Retina (tissue), 1 donor: ENCODE measurements at regions not wholly inside any gene's neighbourhood (a gene's known extent, or its start where the extent isn't known, plus 50 kb on each side); places are given as distances from the start of the nearest gene placed in this dataset.

Source experiments
- DNase-seq: peaks from one replicate; pipeline ENCODE4 v3.0.0-alpha.2; 2016

- DNase-seq: no peak
These were observed 61.4 kb downstream of the TM2D3 start for GRCh38 chr15:101590785-101591184.

- no peak for DNase-seq
These were observed 68.9 kb downstream of the TM2D3 start for GRCh38 chr15:101583284-101583683.

DNA sequence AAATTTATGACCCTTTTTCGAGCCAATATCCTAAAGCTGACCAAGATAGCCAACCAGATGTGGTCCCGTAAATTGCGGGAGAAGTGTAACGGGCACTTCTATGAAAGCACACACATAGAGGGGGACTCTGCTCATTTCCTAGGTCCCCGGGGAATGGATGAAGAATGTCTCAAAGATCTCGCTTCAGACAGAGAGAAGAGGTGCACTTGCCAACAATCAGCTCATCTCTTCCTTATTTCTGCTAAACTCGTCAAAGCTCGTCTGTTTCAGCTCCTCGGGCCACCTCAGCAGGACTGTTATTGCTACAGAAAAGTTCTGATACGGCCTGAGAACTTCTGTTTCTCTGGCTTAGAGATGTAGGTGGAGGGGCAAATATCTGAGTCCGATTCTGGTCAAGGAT, 71.8 kb downstream of the TM2D3 start:
- DNase-seq: no peak

GRCh38 chr15:101579631-101580163, 72.5 kb downstream of the TM2D3 start:
- no peak for DNase-seq

- DNase-seq: peak; percentile 19
These were observed 73.7 kb downstream of the TM2D3 start for GRCh38 chr15:101578443-101578894.

- no peak for DNase-seq
These were observed 78.2 kb downstream of the TM2D3 start for GRCh38 chr15:101573951-101574350.

DNA sequence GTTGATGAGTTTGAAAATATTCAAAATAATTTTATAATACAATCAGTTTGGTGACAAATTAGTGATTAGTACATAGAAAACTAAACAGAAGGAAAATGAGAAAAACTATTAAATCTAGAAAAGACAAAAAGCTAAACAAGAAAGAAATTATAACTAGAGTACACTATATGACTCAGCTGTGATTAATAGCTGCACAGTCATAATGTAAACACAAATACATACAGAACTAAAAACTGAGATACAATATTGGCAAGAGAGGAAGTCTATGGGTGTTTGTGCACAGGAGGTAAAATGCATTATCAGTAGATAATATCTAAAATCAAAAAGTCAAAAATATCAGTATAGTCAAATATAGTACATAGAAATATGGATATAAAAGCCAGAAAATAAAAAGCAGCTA, 80.7 kb upstream of the PCSK6 start:
- DNase-seq: no peak

- DNase-seq: no peak
These were observed 79.5 kb upstream of the PCSK6 start for GRCh38 chr15:101568821-101569555.

- no peak for DNase-seq
These were observed 78.8 kb upstream of the PCSK6 start for GRCh38 chr15:101568309-101568708.

DNA sequence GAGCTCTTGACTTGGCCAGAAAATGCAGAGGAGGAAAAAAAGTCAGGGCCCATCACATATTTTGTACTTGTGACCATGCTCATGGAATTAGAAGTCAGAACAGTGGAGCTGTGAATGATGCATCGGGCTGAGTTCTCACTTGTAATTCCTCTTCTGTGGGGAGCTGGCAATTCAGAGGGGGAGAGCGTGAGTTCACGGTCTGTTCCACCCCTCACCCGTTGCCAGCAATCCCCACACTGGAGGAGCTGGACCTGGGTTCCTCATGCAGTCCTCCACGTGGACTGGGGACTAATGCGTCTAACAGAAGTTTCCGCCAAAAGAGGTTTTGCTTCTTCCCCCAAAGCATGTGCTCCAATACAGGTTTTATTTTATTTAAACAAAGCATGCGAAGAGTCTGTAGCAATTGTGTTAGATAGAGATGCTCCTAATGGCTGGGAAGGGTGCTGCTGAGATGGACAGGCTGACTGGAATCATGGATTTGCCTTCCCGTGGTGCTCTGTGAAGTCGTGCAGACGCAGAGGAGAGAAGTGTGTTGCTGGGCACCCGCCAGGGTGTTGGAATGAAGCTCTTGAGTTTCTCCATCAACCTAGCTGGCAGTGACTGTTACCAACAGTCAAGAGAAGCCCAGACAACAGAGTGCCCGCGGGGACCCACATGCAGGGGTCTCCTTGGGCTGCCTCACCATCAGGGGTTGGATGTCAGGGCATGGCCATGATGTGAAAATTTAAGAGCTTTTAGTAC, 77.4 kb upstream of the PCSK6 start:
- DNase-seq: no peak

DNA sequence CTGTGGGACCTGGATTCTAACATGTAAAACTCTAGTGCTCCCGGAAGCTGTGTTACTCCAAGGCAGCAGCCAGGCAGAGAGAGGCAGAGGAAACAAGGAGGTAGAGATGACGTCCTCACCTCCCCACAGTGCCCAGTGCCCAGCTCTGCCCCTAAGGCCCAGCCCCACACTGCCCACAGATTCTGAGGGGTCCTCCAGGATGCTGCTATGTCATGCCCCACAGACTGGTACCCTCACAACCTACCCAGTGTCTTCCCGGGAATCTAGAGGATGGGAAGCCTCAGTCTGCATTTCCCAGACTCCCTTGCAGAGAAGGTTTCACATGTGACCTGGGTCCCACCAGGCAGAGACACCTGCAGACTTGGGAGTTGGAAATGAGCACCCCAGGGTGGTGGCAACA, 75.9 kb upstream of the PCSK6 start:
- no peak for DNase-seq

DNA sequence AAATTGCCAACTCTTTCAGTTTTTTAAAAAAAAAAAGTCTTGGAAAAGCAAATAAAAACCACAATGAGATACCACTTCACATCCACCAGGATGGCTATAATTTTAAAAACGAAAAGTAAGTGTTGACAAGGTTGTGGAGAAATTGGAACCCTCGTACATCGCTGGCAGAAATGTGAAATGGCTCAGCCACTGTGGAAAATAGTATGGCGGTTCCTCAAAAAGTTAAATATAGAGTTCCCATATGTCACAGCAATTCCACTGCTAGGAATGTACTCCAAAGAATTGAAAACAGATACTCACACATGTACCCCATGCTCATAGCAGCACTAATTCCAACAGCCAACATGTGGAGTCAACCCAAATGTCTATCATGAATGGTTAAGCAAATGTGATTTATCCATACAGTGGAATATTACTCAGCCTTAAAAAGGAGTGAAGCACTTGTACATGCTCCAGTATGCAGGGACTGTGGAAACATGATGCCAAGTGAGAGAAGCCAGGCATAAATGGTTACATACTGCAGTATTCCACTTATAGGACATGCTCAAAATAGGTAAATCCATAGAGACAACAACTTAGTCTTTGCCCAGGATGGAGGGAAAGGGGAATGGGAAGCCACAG, 73.8 kb upstream of the PCSK6 start:
- no peak for DNase-seq

- DNase-seq: no peak
These were observed 73.0 kb upstream of the PCSK6 start for GRCh38 chr15:101562428-101563059.

- no peak for DNase-seq
These were observed 72.0 kb upstream of the PCSK6 start for GRCh38 chr15:101561584-101561906.

DNA sequence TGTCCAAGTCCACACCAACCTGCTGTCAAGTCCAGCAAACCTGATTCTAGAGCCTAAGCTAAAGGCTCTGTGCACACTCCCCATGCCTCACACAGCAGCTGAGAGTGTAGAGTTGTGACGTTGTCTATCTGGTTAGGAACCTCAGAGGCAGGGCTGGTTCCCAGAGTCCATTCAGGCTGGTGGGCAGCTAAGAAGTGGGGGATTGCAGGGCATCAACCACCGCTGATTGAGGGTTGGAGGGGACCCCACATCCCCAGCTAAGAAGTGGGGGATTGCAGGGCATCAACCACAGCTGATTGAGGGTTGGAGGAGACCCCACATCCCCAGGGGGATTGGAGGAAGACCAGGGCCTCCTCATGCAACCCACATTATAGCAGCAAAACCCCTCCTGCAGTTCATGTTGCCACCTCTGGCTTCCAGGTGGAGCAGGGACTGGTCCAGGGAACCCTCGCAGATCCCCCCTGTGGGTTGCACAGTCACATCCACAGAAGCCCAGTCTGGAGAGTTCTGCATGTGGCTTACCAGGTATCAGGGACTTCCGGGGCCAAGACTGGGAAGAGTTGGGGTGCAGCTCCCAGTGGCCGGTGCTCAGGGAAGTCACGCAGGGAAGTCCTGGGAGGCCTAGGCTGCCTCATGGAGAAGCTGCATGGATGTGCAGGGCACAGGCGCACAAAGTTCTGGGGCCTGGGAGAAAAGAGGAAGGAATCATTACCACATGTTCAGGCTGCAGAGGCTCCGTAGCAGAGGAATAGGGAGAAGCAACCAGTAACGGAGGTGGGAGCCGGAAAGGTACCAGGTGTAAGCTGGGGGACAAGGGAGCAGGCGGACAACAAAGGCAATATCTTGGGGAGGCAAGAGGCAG, 71.4 kb upstream of the PCSK6 start:
- DNase-seq: no peak

DNA sequence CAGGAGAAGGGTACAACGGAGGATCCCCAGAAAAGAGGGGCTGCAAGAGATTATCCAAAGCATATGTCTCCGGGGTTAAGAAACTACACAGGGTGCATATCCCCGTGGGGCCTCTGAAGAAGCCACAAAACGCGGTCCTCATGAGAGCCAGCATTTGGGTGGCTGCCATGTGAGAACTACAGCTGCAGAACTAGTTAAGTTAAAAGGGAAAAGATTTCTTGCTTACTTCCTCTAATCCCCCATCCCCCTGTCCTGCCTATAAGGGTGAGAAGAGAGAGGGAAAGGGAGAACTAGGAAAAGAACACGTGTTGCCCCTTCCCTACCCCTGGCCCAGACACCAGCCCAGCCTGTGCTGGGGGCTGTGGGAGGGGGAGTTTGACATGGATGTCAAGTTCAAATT, 70.4 kb upstream of the PCSK6 start:
- no peak for DNase-seq

DNA sequence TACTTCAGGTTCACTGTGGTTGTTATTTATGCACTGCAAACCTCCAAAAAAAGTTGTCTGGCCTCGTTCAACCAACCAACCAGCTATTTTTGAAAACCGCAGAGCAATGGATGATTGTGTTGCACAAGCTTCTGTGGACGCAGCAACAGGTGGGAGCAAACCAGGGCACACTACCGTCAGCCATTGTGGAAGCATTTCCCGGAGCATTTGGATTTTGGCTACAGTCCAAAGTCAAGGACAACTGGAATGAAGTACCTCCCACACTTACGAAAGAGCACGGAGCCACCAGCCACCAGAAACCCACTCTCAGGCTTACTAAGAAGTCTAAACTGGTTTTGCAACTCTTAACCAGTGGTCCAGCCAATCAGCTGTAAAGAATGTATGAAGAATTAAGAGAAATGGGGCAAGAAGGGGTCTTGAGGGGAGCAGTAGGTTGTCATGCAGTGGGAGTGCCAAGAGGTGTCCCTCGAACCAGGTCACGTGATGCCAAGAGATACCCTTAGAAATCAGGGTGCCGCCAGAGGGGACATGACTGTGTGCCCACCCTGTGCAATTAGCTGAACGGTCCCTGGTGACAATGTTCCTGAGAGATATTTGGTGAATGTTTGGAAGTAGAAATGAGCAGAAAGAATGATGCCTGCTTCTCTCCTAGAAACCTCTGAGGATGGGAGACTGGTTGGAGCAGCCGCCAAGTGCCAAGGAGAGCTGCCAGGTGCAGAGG, 68.9 kb upstream of the PCSK6 start:
- no peak for DNase-seq

- no peak for DNase-seq
These were observed 66.8 kb upstream of the PCSK6 start for GRCh38 chr15:101556273-101556672.

- DNase-seq: no peak
These were observed 64.8 kb upstream of the PCSK6 start for GRCh38 chr15:101554115-101554915.

GRCh38 chr15:101551696-101552591, 62.4 kb upstream of the PCSK6 start:
- DNase-seq: no peak
